Neural progenitor cell (in vitro differentiated cells): ENCODE measurements at regions not wholly inside any gene's neighbourhood (a gene's known extent, or its start where the extent isn't known, plus 50 kb on each side); places are given as distances from the start of the nearest gene placed in this dataset.
A peak's percentile ranks its signal among the peaks of the same experiment; 100 is the strongest.

Source experiments
- DNase-seq: peaks from one replicate; pipeline ENCODE4 v3.0.0-alpha.2; 2016; ENCODE audit warnings: low spot score
- H2AFZ ChIP-seq: fragments of 200-600 bp; sonication (generic); replicated peaks from 2 replicates; pipeline ENCODE4 v1.6.1; 2016; ENCODE audit warnings: antibody characterized with exemption
- H3F3A ChIP-seq: fragments of 200-600 bp; sonication (generic); 2 replicates; pipeline ENCODE4 v1.6.1; 2016; ENCODE audit warnings: antibody characterized with exemption, low read depth
- H3K27ac ChIP-seq: fragments of 200-600 bp; sonication (generic); 2 replicates; pipeline ENCODE4 v1.5.1; 2016; ENCODE audit warnings: mild to moderate bottlenecking
- H3K27me3 ChIP-seq: fragments of 200-600 bp; sonication (generic); 2 replicates; pipeline ENCODE4 v1.6.1; 2016; ENCODE audit warnings: mild to moderate bottlenecking, moderate library complexity
- H3K36me3 ChIP-seq: fragments of 200-600 bp; sonication (generic); 2 replicates; pipeline ENCODE4 v1.5.1; 2016
- H3K4me1 ChIP-seq: fragments of 200-600 bp; sonication (generic); 2 replicates; pipeline ENCODE4 v1.6.1; 2016; ENCODE audit warnings: mixed run types
- H3K4me2 ChIP-seq: fragments of 200-600 bp; sonication (generic); 2 replicates; pipeline ENCODE4 v1.6.1; 2016
- H3K4me3 ChIP-seq: fragments of 200-600 bp; sonication (generic); 2 replicates; pipeline ENCODE4 v1.5.1; 2016
- H3K79me2 ChIP-seq: fragments of 200-600 bp; sonication (generic); 2 replicates; pipeline ENCODE4 v1.6.1; 2016; ENCODE audit warnings: low read depth
- H3K9ac ChIP-seq: fragments of 200-600 bp; sonication (generic); 2 replicates; pipeline ENCODE4 v1.6.1; 2016
- H3K9me3 ChIP-seq: fragments of 200-600 bp; sonication (generic); 2 replicates; pipeline ENCODE4 v1.5.1; 2016; ENCODE audit warnings: low read depth
- H4K20me1 ChIP-seq: fragments of 200-600 bp; sonication (generic); 2 replicates; pipeline ENCODE4 v1.6.1; 2016; ENCODE audit warnings: low read depth
- H3K27ac Mint-ChIP-seq: 3 replicates; pipeline ENCODE4 v1.8.0; 2021; ENCODE audit warnings: mixed read lengths
- H3K27me3 Mint-ChIP-seq: 2 replicates; pipeline ENCODE4 v1.8.0; 2022; ENCODE audit warnings: low read depth, mild to moderate bottlenecking, inconsistent platforms, moderate library complexity, mixed read lengths; ENCODE audit not compliant: insufficient read depth
- H3K36me3 Mint-ChIP-seq: 3 replicates; pipeline ENCODE4 v1.8.0; 2021; ENCODE audit warnings: mixed read lengths
- H3K4me1 Mint-ChIP-seq: 3 replicates; pipeline ENCODE4 v1.8.0; 2021; ENCODE audit warnings: mixed read lengths
- H3K4me3 Mint-ChIP-seq: 3 replicates; pipeline ENCODE4 v1.8.0; 2021; ENCODE audit warnings: mild to moderate bottlenecking, moderate library complexity, mixed read lengths
- H3K9me3 Mint-ChIP-seq: 3 replicates; pipeline ENCODE4 v1.8.0; 2020; ENCODE audit warnings: mixed read lengths
- EZH2 ChIP-seq: fragments of 200-600 bp; sonication (generic); IDR thresholded peaks from 2 replicates; pipeline ENCODE4 v1.6.1; 2017; ENCODE audit warnings: antibody characterized with exemption, mild to moderate bottlenecking, moderate library complexity
- EZH2phosphoT487 ChIP-seq: fragments of 200-600 bp; sonication (generic); IDR thresholded peaks from 2 replicates; pipeline ENCODE4 v1.6.1; 2017; ENCODE audit warnings: antibody characterized with exemption
- TF ChIP-seq, protein P1 (sequence below): fragments of 200-600 bp; sonication (generic); IDR thresholded peaks from 2 replicates; pipeline ENCODE4 v1.5.1; 2017; ENCODE audit warnings: antibody characterized with exemption, mild to moderate bottlenecking

DNA sequence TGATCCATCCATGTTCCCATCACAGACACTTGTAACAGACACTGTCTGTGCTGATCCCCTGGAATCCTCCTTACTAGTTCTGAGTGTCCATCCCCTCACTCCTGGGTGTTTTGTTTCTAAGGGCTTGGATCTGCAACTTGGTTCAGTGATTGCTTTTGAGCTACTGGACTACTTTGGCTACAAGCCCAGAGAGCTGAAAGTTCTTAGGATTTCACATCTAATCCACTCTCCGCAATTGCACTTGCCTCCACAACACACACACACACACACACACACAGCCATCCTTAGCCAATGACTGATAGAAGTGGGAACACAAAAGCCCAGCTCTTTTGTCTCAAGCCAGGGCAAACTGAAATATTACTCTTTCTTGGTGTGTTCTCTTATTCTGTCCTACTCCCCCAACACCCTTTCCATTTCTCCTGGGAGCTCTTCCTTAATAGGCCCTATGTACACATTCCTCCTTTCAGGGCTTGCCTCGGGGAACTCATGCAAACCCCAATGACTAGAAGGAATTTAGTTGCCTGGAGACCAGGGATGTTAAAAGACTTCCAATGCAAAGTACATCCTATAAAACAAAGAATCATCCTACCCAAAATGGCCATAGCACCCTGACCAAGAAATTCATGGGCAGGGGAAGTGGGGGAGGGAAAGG, 206.1 kb upstream of the UBE2E2 start:
- no peak overlapping the region for H3K27ac ChIP-seq
- no peaks in the 10 kb centered on the region for H3K36me3 Mint-ChIP-seq
- H3K4me1 Mint-ChIP-seq: peaks cover 8% of the 10 kb centered on the region
- H3K27me3 Mint-ChIP-seq: no peaks in the 10 kb centered on the region
- H2AFZ ChIP-seq: no peak overlapping the region
- H3K9me3 Mint-ChIP-seq: no peaks in the 10 kb centered on the region
- no peaks in the 10 kb centered on the region for H4K20me1 ChIP-seq
- H3K27me3 ChIP-seq: no peaks in the 10 kb centered on the region
- no peak overlapping the region for H3K4me2 ChIP-seq
- no peak overlapping the region for H3K4me3 Mint-ChIP-seq
- H3F3A ChIP-seq: no peaks in the 10 kb centered on the region
- DNase-seq: peak; percentile 18
- H3K4me3 ChIP-seq: no peak overlapping the region
- no peaks in the 10 kb centered on the region for H3K79me2 ChIP-seq
- H3K9me3 ChIP-seq: no peaks in the 10 kb centered on the region
- H3K9ac ChIP-seq: no peak overlapping the region
- peak overlapping the region; percentile 31 for H3K27ac Mint-ChIP-seq
- no peaks in the 10 kb centered on the region for H3K36me3 ChIP-seq
- peaks cover 6% of the 10 kb centered on the region for H3K4me1 ChIP-seq
- TF ChIP-seq EZH2phosphoT487: no peak
- TF ChIP-seq, protein P1, sequence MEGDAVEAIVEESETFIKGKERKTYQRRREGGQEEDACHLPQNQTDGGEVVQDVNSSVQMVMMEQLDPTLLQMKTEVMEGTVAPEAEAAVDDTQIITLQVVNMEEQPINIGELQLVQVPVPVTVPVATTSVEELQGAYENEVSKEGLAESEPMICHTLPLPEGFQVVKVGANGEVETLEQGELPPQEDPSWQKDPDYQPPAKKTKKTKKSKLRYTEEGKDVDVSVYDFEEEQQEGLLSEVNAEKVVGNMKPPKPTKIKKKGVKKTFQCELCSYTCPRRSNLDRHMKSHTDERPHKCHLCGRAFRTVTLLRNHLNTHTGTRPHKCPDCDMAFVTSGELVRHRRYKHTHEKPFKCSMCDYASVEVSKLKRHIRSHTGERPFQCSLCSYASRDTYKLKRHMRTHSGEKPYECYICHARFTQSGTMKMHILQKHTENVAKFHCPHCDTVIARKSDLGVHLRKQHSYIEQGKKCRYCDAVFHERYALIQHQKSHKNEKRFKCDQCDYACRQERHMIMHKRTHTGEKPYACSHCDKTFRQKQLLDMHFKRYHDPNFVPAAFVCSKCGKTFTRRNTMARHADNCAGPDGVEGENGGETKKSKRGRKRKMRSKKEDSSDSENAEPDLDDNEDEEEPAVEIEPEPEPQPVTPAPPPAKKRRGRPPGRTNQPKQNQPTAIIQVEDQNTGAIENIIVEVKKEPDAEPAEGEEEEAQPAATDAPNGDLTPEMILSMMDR: no peak
- no peak for TF ChIP-seq EZH2

DNA sequence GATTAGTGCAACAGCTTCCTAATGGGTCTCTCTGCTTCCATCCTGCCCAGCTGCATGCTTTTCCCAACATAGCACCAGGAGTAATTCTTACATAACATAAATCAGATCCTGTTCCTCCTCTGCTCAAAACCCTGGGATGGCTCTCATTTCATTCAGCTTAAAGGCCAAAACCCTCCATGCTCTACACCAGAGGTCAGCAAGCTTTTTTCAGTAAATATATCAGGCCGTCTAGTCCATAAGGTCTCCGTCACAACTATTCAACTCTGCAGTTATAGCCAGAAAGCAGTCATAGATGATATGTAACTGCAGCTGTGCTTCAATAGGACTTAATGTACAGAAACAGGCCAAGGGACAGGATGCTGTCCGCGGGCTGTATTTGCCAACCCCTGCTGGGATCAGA, 202.8 kb upstream of the UBE2E2 start:
- H4K20me1 ChIP-seq: no peaks in the 10 kb centered on the region
- H3K4me3 Mint-ChIP-seq: no peak overlapping the region
- no peak overlapping the region for H3K27ac Mint-ChIP-seq
- no peak overlapping the region for H3K9ac ChIP-seq
- peaks cover 8% of the 10 kb centered on the region for H3K4me1 Mint-ChIP-seq
- no peaks in the 10 kb centered on the region for H3K27me3 ChIP-seq
- H3K4me3 ChIP-seq: no peak overlapping the region
- H3K27ac ChIP-seq: no peak overlapping the region
- H3K9me3 Mint-ChIP-seq: no peaks in the 10 kb centered on the region
- no peak overlapping the region for H3K4me2 ChIP-seq
- no peaks in the 10 kb centered on the region for H3F3A ChIP-seq
- peaks cover 6% of the 10 kb centered on the region for H3K4me1 ChIP-seq
- DNase-seq: no peak
- H3K27me3 Mint-ChIP-seq: no peaks in the 10 kb centered on the region
- no peaks in the 10 kb centered on the region for H3K79me2 ChIP-seq
- no peak overlapping the region for H2AFZ ChIP-seq
- H3K36me3 ChIP-seq: no peaks in the 10 kb centered on the region
- no peaks in the 10 kb centered on the region for H3K36me3 Mint-ChIP-seq
- TF ChIP-seq EZH2phosphoT487: no peak
- TF ChIP-seq EZH2: no peak
- TF ChIP-seq, protein P1: no peak
- H3K9me3 ChIP-seq: no peaks in the 10 kb centered on the region

DNA sequence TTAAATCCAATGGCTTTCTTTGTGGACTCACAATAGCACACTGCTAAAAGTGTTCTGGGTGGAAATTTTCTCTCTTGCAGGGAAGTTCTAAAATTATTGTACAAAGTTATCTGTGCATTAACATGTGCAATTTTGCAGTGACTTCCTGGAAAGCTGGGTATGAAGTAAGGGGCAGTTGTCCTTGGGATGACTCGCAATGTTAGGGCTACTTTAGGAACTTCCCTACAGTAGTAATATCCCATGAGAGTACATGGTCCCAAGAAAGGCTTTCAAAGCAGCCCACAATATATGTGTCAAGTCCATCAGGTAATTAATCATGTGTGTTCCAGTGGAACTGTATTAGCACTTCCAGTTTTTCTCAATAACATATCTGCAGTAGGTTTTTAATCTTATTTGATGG, 201.0 kb upstream of the UBE2E2 start:
- Histone ChIP-seq H3K4me2 (no peak overlapping the region), H3K4me3 (no peak overlapping the region), H2AFZ (no peak overlapping the region), H3K9me3 (no peaks in the 10 kb centered on the region), H4K20me1 (no peaks in the 10 kb centered on the region), H3F3A (no peaks in the 10 kb centered on the region), H3K27ac (no peak overlapping the region), H3K79me2 (no peaks in the 10 kb centered on the region), H3K27me3 (no peaks in the 10 kb centered on the region), H3K9ac (no peak overlapping the region), H3K36me3 (no peaks in the 10 kb centered on the region), H3K4me1 (no peaks in the 10 kb centered on the region)
- no peaks in the 10 kb centered on the region for H3K27me3 Mint-ChIP-seq
- no peaks in the 10 kb centered on the region for H3K36me3 Mint-ChIP-seq
- H3K4me3 Mint-ChIP-seq: no peak overlapping the region
- H3K4me1 Mint-ChIP-seq: peaks cover 2% of the 10 kb centered on the region
- no peaks in the 10 kb centered on the region for H3K9me3 Mint-ChIP-seq
- H3K27ac Mint-ChIP-seq: no peak overlapping the region
- no peak for DNase-seq
- TF ChIP-seq, protein P1: no peak
